KMS-11 (cell line): ENCODE measurements at regions not wholly inside any gene's neighbourhood (a gene's known extent, or its start where the extent isn't known, plus 50 kb on each side); places are given as distances from the start of the nearest gene placed in this dataset.
"Not testable (repeated sequence)": the region's sequence is repeated elsewhere in the genome, so short reads cannot be mapped to it uniquely, and the experiment has no call there.

Experiments
- H2AFZ ChIP-seq: fragments of 200-600 bp; sonication (generic); 2 replicates; pipeline ENCODE4 v1.6.1; 2016; ENCODE audit warnings: antibody characterized with exemption, mixed run types, low read depth
- H3K27ac ChIP-seq: fragments of 200-600 bp; sonication (generic); 2 replicates; pipeline ENCODE4 v1.6.1; 2016; ENCODE audit warnings: mild to moderate bottlenecking, mixed run types
- H3K27me3 ChIP-seq: fragments of 200-600 bp; sonication (generic); 2 replicates; pipeline ENCODE4 v1.6.1; 2017; ENCODE audit warnings: mild to moderate bottlenecking, low read depth, mixed run types, moderate library complexity; ENCODE audit not compliant: insufficient read depth
- H3K36me3 ChIP-seq: fragments of 200-600 bp; sonication (generic); 2 replicates; pipeline ENCODE4 v1.6.1; 2017; ENCODE audit warnings: mild to moderate bottlenecking, mixed run types; ENCODE audit not compliant: insufficient read depth
- H3K4me1 ChIP-seq: fragments of 200-600 bp; sonication (generic); 2 replicates; pipeline ENCODE4 v1.6.1; 2016; ENCODE audit warnings: mild to moderate bottlenecking, low read depth, mixed run types; ENCODE audit not compliant: poor library complexity, severe bottlenecking
- H3K4me2 ChIP-seq: fragments of 200-600 bp; sonication (generic); 2 replicates; pipeline ENCODE4 v1.7.0; 2016; ENCODE audit warnings: mild to moderate bottlenecking, mixed run types
- H3K4me3 ChIP-seq: fragments of 200-600 bp; sonication (generic); IDR thresholded peaks from 2 replicates; pipeline ENCODE4 v1.6.1; 2017; ENCODE audit warnings: low read depth, low read length, mixed read lengths; ENCODE audit not compliant: insufficient read depth
- H3K79me2 ChIP-seq: fragments of 200-600 bp; sonication (generic); 2 replicates; pipeline ENCODE4 v1.6.1; 2016; ENCODE audit warnings: low read depth, mixed run types; ENCODE audit not compliant: insufficient read depth
- H3K9ac ChIP-seq: fragments of 200-600 bp; sonication (generic); 2 replicates; pipeline ENCODE4 v1.6.1; 2016; ENCODE audit warnings: mild to moderate bottlenecking, mixed run types
- H4K20me1 ChIP-seq: fragments of 200-600 bp; sonication (generic); 2 replicates; pipeline ENCODE4 v1.6.1; 2016; ENCODE audit warnings: mild to moderate bottlenecking, mixed run types; ENCODE audit not compliant: insufficient read depth
- CTCF ChIP-seq: fragments of 200-600 bp; sonication (generic); conservative IDR thresholded peaks from 2 replicates; pipeline ENCODE4 v1.6.1; 2017; ENCODE audit warnings: low read depth, mild to moderate bottlenecking, antibody characterized with exemption, low read length, moderate library complexity, mixed read lengths

GRCh38 chr4:138344851-138345250 is 102.7 kb upstream of the SLC7A11 start:
- H3K4me1 ChIP-seq, result no peaks in the 10 kb centered on the region
- no peak overlapping the region for H3K9ac ChIP-seq
- H3K27me3 ChIP-seq, result no peaks in the 10 kb centered on the region
- H3K27ac ChIP-seq, result no peak overlapping the region
- no peak overlapping the region for H3K4me2 ChIP-seq
- H3K36me3 ChIP-seq, result no peaks in the 10 kb centered on the region
- H3K79me2 ChIP-seq, result no peaks in the 10 kb centered on the region
- no peak overlapping the region for H2AFZ ChIP-seq
- H4K20me1 ChIP-seq, result no peaks in the 10 kb centered on the region
- no peak for TF ChIP-seq CTCF
- H3K4me3 ChIP-seq, result no peak overlapping the region

- Histone ChIP-seq H3K27ac (no peak overlapping the region), H4K20me1 (no peaks in the 10 kb centered on the region), H3K4me1 (no peaks in the 10 kb centered on the region), H3K4me3 (no peak overlapping the region), H3K79me2 (no peaks in the 10 kb centered on the region), H3K27me3 (no peaks in the 10 kb centered on the region), H3K4me2 (no peak overlapping the region), H3K36me3 (no peaks in the 10 kb centered on the region), H2AFZ (no peak overlapping the region), H3K9ac (no peak overlapping the region)
- no peak for TF ChIP-seq CTCF
These were observed 101.9 kb upstream of the SLC7A11 start for GRCh38 chr4:138344054-138344453.

- H3K79me2 ChIP-seq, result no peaks in the 10 kb centered on the region
- H3K4me3 ChIP-seq, result no peak overlapping the region
- H3K27me3 ChIP-seq, result no peaks in the 10 kb centered on the region
- H3K27ac ChIP-seq, result no peak overlapping the region
- no peak for TF ChIP-seq CTCF
- H3K36me3 ChIP-seq, result no peaks in the 10 kb centered on the region
- H3K4me1 ChIP-seq, result no peaks in the 10 kb centered on the region
- no peak overlapping the region for H3K9ac ChIP-seq
- no peak overlapping the region for H2AFZ ChIP-seq
- no peaks in the 10 kb centered on the region for H4K20me1 ChIP-seq
- no peak overlapping the region for H3K4me2 ChIP-seq
These were observed 99.7 kb upstream of the SLC7A11 start for GRCh38 chr4:138341739-138342415.

GRCh38 chr4:138338840-138339239 is 96.7 kb upstream of the SLC7A11 start:
- H3K4me1 ChIP-seq, result no peaks in the 10 kb centered on the region
- H3K27me3 ChIP-seq, result no peaks in the 10 kb centered on the region
- no peaks in the 10 kb centered on the region for H3K79me2 ChIP-seq
- H2AFZ ChIP-seq, result no peak overlapping the region
- no peak overlapping the region for H3K4me3 ChIP-seq
- TF ChIP-seq CTCF, result no peak
- H3K4me2 ChIP-seq, result no peak overlapping the region
- no peaks in the 10 kb centered on the region for H3K36me3 ChIP-seq
- H4K20me1 ChIP-seq, result no peaks in the 10 kb centered on the region
- H3K9ac ChIP-seq, result no peak overlapping the region
- H3K27ac ChIP-seq, result no peak overlapping the region

GRCh38 chr4:138338222-138338621 is 96.1 kb upstream of the SLC7A11 start:
- H3K27ac ChIP-seq, H3K36me3 ChIP-seq, H3K4me2 ChIP-seq, H4K20me1 ChIP-seq, H2AFZ ChIP-seq, H3K9ac ChIP-seq, H3K79me2 ChIP-seq, H3K4me3 ChIP-seq, H3K4me1 ChIP-seq, H3K27me3 ChIP-seq: not testable (repeated sequence)
